ENCODE measurements at regions not wholly inside any gene's neighbourhood (a gene's known extent, or its start where the extent isn't known, plus 50 kb on each side); places are given as distances from the start of the nearest gene placed in this dataset.
"Not testable (repeated sequence)": the region's sequence is repeated elsewhere in the genome, so short reads cannot be mapped to it uniquely, and the experiment has no call there.

DNA sequence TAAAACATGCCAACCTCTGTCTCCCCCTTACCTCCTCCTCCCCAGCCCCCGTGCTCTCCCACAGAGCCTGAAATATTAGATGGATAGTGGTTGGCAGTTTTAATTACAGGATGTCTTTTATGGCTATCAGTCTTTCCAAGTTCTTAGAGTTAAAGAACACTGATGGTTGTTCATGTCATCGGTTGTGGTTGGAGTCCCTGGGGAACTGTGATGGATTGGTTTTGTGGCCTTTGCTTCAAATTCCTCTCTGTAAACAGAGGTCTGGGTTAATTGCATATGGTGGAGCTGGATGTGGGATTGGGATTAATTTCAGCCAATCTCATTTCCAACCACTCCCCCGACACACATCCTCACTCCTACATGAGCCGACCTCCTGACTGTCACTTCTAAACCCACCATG lies 164.5 kb upstream of the PROK2 start:
- no peaks in the 10 kb centered on the region for H3K9me3 ChIP-seq
- no peaks in the 10 kb centered on the region for H3K4me1 ChIP-seq
- intact Hi-C loops (cut with DNase I) = no loop called here
- DNase-seq (ENCODE audit: extremely low spot score in 2 of 2) = no peak
- TF ChIP-seq, protein P1, sequence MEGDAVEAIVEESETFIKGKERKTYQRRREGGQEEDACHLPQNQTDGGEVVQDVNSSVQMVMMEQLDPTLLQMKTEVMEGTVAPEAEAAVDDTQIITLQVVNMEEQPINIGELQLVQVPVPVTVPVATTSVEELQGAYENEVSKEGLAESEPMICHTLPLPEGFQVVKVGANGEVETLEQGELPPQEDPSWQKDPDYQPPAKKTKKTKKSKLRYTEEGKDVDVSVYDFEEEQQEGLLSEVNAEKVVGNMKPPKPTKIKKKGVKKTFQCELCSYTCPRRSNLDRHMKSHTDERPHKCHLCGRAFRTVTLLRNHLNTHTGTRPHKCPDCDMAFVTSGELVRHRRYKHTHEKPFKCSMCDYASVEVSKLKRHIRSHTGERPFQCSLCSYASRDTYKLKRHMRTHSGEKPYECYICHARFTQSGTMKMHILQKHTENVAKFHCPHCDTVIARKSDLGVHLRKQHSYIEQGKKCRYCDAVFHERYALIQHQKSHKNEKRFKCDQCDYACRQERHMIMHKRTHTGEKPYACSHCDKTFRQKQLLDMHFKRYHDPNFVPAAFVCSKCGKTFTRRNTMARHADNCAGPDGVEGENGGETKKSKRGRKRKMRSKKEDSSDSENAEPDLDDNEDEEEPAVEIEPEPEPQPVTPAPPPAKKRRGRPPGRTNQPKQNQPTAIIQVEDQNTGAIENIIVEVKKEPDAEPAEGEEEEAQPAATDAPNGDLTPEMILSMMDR (IDR thresholded peaks at IDR 0.05) = no peak
- no peak for TF ChIP-seq POLR2A (IDR thresholded peaks at IDR 0.05)
- TF ChIP-seq POLR2AphosphoS5 (IDR thresholded peaks at IDR 0.05; ENCODE audit: insufficient read depth in 1 of 2, low read depth in 1 of 2) = no peak
- no peak overlapping the region for H3K4me3 ChIP-seq
- H3K27me3 ChIP-seq = no peaks in the 10 kb centered on the region
- no peaks in the 10 kb centered on the region for H3K36me3 ChIP-seq
- no peak overlapping the region for H3K27ac ChIP-seq

DNA sequence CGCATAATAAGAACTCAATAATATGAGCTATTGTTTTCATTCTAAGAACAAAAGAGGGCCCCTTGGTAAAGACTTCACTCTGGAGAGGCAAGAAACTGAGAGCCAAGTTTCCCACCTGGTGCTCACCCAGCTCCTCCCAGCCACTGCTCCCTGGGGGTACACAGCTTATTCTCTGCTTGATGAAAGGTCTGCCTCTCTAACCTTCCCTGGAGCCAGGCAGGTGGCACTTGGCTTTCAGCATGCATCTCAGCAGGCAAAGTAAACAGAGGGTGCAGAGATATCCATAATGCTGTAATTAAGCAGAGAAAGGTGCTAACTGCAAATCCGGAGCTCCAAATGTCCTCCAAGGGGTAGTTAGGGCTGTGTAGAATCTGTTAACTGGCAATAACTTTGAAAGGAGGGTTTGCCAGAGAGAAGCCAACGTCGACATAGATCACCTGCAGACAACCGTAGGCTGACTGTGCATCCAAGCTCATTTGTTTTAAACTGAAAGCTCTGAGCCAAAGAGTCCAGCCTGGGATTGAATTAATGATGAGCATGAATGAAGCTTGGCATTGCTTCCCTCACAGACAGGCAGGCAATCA lies 159.6 kb upstream of the PROK2 start:
- no peak for TF ChIP-seq POLR2A (IDR thresholded peaks at IDR 0.05)
- TF ChIP-seq, protein P1 (IDR thresholded peaks at IDR 0.05) = no peak
- TF ChIP-seq POLR2AphosphoS5 (IDR thresholded peaks at IDR 0.05; ENCODE audit: insufficient read depth in 1 of 2, low read depth in 1 of 2) = no peak
- H3K27ac ChIP-seq = no peak overlapping the region
- no peaks in the 10 kb centered on the region for H3K9me3 ChIP-seq
- no peaks in the 10 kb centered on the region for H3K4me1 ChIP-seq
- H3K4me3 ChIP-seq = no peak overlapping the region
- intact Hi-C loops (cut with DNase I) = no loop called here
- H3K36me3 ChIP-seq = no peaks in the 10 kb centered on the region
- no peak for DNase-seq (ENCODE audit: extremely low spot score in 2 of 2)
- no peaks in the 10 kb centered on the region for H3K27me3 ChIP-seq

DNA sequence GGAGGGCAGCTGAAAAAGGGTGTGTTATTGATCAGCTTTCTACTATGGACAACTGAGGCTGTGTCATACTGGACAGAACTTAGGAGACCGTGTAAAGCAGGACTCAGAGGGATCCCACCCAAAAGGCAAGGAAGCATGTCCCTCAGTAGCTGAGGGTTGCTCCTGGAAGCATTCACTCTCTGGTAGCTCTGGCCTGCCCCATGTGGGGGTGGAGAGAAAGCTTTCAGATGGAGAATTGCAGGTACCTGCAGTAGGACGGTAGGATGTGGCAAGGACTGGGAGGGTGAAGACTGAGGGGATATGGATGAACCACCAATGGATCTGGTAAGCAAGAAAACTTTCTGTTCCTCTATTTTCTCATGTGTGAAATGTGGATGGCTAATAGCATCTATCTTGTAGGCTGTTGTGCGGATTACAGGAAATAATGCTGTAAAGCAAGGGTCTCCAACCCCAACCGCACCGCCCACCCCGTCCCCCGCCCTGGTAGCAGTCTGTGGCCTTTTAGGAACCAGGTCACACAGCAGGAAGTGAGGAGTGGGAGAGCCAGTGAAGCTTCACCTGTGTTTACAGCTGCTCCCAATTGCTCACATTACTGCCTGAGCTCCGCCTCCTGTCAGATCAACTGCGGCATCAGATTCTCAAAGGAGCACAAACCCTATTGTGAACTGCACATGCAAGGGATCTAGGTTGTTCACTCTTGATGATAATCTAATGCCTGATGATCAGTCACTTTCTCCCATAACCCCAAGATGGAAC lies 157.7 kb upstream of the PROK2 start:
- H3K4me3 ChIP-seq = no peak overlapping the region
- no peak for DNase-seq (ENCODE audit: extremely low spot score in 2 of 2)
- H3K27ac ChIP-seq = no peak overlapping the region
- no peaks in the 10 kb centered on the region for H3K36me3 ChIP-seq
- H3K27me3 ChIP-seq = no peaks in the 10 kb centered on the region
- no peak for TF ChIP-seq POLR2AphosphoS5 (IDR thresholded peaks at IDR 0.05; ENCODE audit: insufficient read depth in 1 of 2, low read depth in 1 of 2)
- TF ChIP-seq, protein P1 (IDR thresholded peaks at IDR 0.05) = no peak
- no peak for TF ChIP-seq POLR2A (IDR thresholded peaks at IDR 0.05)
- H3K9me3 ChIP-seq = no peaks in the 10 kb centered on the region
- no peaks in the 10 kb centered on the region for H3K4me1 ChIP-seq
- intact Hi-C loops (cut with DNase I) = no loop called here

DNA sequence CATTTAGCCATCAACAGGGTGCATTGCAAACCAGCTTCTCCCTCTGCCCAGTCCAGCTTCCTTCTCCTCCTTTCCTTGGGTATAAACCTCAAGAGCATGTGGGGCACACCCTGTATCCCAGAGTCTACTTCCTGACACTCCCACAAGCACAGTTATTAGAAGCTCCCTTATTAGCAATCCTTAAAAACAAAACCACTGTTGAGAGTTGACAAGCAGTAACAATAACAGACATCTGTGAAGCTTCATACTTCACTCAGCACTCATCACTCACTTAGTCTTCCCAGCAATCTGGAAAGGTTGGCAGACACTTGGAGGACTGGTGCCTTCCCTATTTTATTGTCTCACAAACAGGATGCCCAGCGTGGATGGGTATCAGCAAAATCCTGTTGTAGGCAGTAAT lies 155.5 kb upstream of the PROK2 start:
- Histone ChIP-seq H3K27me3 (no peaks in the 10 kb centered on the region), H3K4me3 (no peak overlapping the region), H3K4me1 (no peaks in the 10 kb centered on the region), H3K9me3 (no peaks in the 10 kb centered on the region), H3K27ac (no peak overlapping the region), H3K36me3 (no peaks in the 10 kb centered on the region)
- no peak for DNase-seq (ENCODE audit: extremely low spot score in 2 of 2)
- intact Hi-C loops (cut with DNase I) = no loop called here
- TF ChIP-seq POLR2A (IDR thresholded peaks at IDR 0.05) = no peak
- no peak for TF ChIP-seq POLR2AphosphoS5 (IDR thresholded peaks at IDR 0.05; ENCODE audit: insufficient read depth in 1 of 2, low read depth in 1 of 2)
- TF ChIP-seq, protein P1 (IDR thresholded peaks at IDR 0.05) = no peak

DNA sequence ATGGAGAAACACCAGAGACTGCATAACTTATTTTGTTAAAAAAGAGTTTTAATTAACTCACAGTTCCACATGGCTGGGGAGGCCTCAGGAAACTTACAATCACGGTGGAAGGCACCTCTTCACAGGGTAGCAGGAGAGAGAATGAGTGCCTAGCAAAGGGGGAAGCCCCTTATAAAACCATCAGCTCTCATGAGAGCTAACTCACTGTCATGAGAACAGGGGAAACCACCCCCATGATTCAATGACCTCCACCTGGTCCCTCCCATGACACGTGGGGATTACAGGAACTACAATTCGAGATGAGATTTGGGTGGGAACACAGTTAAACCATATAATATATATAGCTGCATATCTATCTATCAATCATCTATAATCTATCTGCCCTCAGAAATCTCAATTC lies 153.1 kb upstream of the PROK2 start:
- not testable (repeated sequence) for H3K27me3 ChIP-seq; H3K4me3 ChIP-seq; DNase-seq (ENCODE audit: extremely low spot score in 2 of 2); H3K4me1 ChIP-seq; H3K27ac ChIP-seq; H3K9me3 ChIP-seq; H3K36me3 ChIP-seq
- intact Hi-C loops (cut with DNase I) = loop anchor here (5.0 kb wide), 1 partner anchor 1641 kb away; no protein-coding TSS in a partner anchor

All from vagina (tissue), 2 donors.